ENCODE measurements at regions not wholly inside any gene's neighbourhood (a gene's known extent, or its start where the extent isn't known, plus 50 kb on each side); places are given as distances from the start of the nearest gene placed in this dataset.

- Histone ChIP-seq H3K36me3 (ENCODE audit: control insufficient read depth in 2 of 3, insufficient read depth in 3 of 3, low read length in 3 of 3) (no peaks in the 10 kb centered on the region), H3K27me3 (ENCODE audit: control insufficient read depth, insufficient read depth, low read length) (no peaks in the 10 kb centered on the region), H3K4me1 (ENCODE audit: control insufficient read depth in 2 of 3, insufficient read depth in 2 of 3, low read depth in 1 of 3, low read length in 3 of 3) (peaks cover 0 to 2% (median 0%) of the 10 kb centered on the region in 3 donors), H3K9ac (ENCODE audit: low read length in 3 of 3) (no peak overlapping the region), H3K9me3 (ENCODE audit: control insufficient read depth in 2 of 3, insufficient read depth in 1 of 3, low read length in 3 of 3) (no peaks in the 10 kb centered on the region), H3K27ac (ENCODE audit: low read depth in 2 of 2, low read length in 2 of 2) (no peak overlapping the region), H3K4me3 (ENCODE audit: low read length in 3 of 3) (no peak overlapping the region)
- FAIRE-seq = no peak
- DNase-seq = no peak
- intact Hi-C loops (cut with DNase I) = no loop called here
- no peak for TF ChIP-seq CTCF (IDR thresholded peaks at IDR 0.05; ENCODE audit: borderline replicate concordance, extremely low read depth, insufficient read depth)
These were observed 210.4 kb downstream of the SPRY1 start for GRCh38 chr4:123606946-123607542.

- no peaks in the 10 kb centered on the region for H3K9me3 ChIP-seq (ENCODE audit: control insufficient read depth in 2 of 3, insufficient read depth in 1 of 3, low read length in 3 of 3)
- FAIRE-seq (no peak), DNase-seq (no peak)
- no peak overlapping the region for H3K4me3 ChIP-seq (ENCODE audit: low read length in 3 of 3)
- no peak overlapping the region for H3K9ac ChIP-seq (ENCODE audit: low read length in 3 of 3)
- intact Hi-C loops (cut with DNase I) = no loop called here
- no peaks in the 10 kb centered on the region for H3K4me1 ChIP-seq (ENCODE audit: control insufficient read depth in 2 of 3, insufficient read depth in 2 of 3, low read depth in 1 of 3, low read length in 3 of 3)
- H3K27me3 ChIP-seq (ENCODE audit: control insufficient read depth, insufficient read depth, low read length) = no peaks in the 10 kb centered on the region
- no peaks in the 10 kb centered on the region for H3K36me3 ChIP-seq (ENCODE audit: control insufficient read depth in 2 of 3, insufficient read depth in 3 of 3, low read length in 3 of 3)
- no peak overlapping the region for H3K27ac ChIP-seq (ENCODE audit: low read depth in 2 of 2, low read length in 2 of 2)
- no peak for TF ChIP-seq CTCF (IDR thresholded peaks at IDR 0.05; ENCODE audit: borderline replicate concordance, extremely low read depth, insufficient read depth)
These were observed 213.2 kb downstream of the SPRY1 start for GRCh38 chr4:123609829-123610228.

- no peaks in the 10 kb centered on the region for H3K27me3 ChIP-seq (ENCODE audit: control insufficient read depth, insufficient read depth, low read length)
- FAIRE-seq = no peak
- H3K4me3 ChIP-seq (ENCODE audit: low read length in 3 of 3) = no peak overlapping the region
- no peak for TF ChIP-seq CTCF (IDR thresholded peaks at IDR 0.05; ENCODE audit: borderline replicate concordance, extremely low read depth, insufficient read depth)
- no peak overlapping the region for H3K27ac ChIP-seq (ENCODE audit: low read depth in 2 of 2, low read length in 2 of 2)
- H3K4me1 ChIP-seq (ENCODE audit: control insufficient read depth in 2 of 3, insufficient read depth in 2 of 3, low read depth in 1 of 3, low read length in 3 of 3) = peaks cover 0 to 7% (median 3%) of the 10 kb centered on the region in 3 donors
- intact Hi-C loops (cut with DNase I) = no loop called here
- no peak overlapping the region for H3K9ac ChIP-seq (ENCODE audit: low read length in 3 of 3)
- no peaks in the 10 kb centered on the region for H3K36me3 ChIP-seq (ENCODE audit: control insufficient read depth in 2 of 3, insufficient read depth in 3 of 3, low read length in 3 of 3)
- no peaks in the 10 kb centered on the region for H3K9me3 ChIP-seq (ENCODE audit: control insufficient read depth in 2 of 3, insufficient read depth in 1 of 3, low read length in 3 of 3)
- no peak for DNase-seq
These were observed 217.2 kb downstream of the SPRY1 start for GRCh38 chr4:123613586-123614344.
